SK-N-SH (cell line): ENCODE measurements at regions not wholly inside any gene's neighbourhood (a gene's known extent, or its start where the extent isn't known, plus 50 kb on each side); places are given as distances from the start of the nearest gene placed in this dataset.

Experiments used
- EP300 ChIP-seq, 2 experiments: IDR thresholded peaks; 2 replicates each; pipeline versions ENCODE4 v1.4.0 to v1.6.1; 2012; ENCODE audit warnings: borderline replicate concordance in 1 of 2, low read depth in 1 of 2, low read length in 1 of 2
- EZH2phosphoT487 ChIP-seq: fragments of 200-600 bp; sonication (generic); IDR thresholded peaks from 2 replicates; pipeline ENCODE4 v1.6.1; 2017; ENCODE audit warnings: low read depth, mixed run types, mild to moderate bottlenecking, antibody characterized with exemption, moderate library complexity, borderline replicate concordance
- NFIC ChIP-seq: IDR thresholded peaks from 2 replicates; pipeline ENCODE4 v1.4.0; 2012; ENCODE audit warnings: borderline replicate concordance
- NRF1 ChIP-seq: IDR thresholded peaks from 2 replicates; pipeline ENCODE4 v1.6.1; 2012; ENCODE audit warnings: low read depth, mild to moderate bottlenecking, low read length
- POLR2AphosphoS5 ChIP-seq: IDR thresholded peaks from 2 replicates; pipeline ENCODE4 v1.6.1; 2012; ENCODE audit warnings: low read depth, low read length
- RCOR1 ChIP-seq: fragments of 150-350 bp; IDR thresholded peaks from 2 replicates; pipeline ENCODE4 v1.6.1; 2017; ENCODE audit warnings: antibody characterized with exemption, low read length
- TEAD4 ChIP-seq: IDR thresholded peaks from 2 replicates; pipeline ENCODE4 v1.4.0; 2012; ENCODE audit warnings: mild to moderate bottlenecking, borderline replicate concordance; ENCODE audit not compliant: insufficient read depth
- TF ChIP-seq, protein P1 (sequence below): fragments of 200-600 bp; sonication (generic); IDR thresholded peaks from 2 replicates; pipeline ENCODE4 v1.6.1; 2017; ENCODE audit warnings: antibody characterized with exemption, mild to moderate bottlenecking, moderate library complexity

GRCh38 chr14:34161351-34162082, 210.6 kb upstream of the EGLN3 start:
- TF ChIP-seq NFIC (no peak), RCOR1 (no peak), TEAD4 (no peak), NRF1 (no peak), POLR2AphosphoS5 (no peak), EP300 (IDR thresholded peaks at IDR 0.05; ENCODE audit: borderline replicate concordance in 1 of 2, low read depth in 1 of 2, low read length in 1 of 2) (no peak), EZH2phosphoT487 (no peak)
- TF ChIP-seq, protein P1, sequence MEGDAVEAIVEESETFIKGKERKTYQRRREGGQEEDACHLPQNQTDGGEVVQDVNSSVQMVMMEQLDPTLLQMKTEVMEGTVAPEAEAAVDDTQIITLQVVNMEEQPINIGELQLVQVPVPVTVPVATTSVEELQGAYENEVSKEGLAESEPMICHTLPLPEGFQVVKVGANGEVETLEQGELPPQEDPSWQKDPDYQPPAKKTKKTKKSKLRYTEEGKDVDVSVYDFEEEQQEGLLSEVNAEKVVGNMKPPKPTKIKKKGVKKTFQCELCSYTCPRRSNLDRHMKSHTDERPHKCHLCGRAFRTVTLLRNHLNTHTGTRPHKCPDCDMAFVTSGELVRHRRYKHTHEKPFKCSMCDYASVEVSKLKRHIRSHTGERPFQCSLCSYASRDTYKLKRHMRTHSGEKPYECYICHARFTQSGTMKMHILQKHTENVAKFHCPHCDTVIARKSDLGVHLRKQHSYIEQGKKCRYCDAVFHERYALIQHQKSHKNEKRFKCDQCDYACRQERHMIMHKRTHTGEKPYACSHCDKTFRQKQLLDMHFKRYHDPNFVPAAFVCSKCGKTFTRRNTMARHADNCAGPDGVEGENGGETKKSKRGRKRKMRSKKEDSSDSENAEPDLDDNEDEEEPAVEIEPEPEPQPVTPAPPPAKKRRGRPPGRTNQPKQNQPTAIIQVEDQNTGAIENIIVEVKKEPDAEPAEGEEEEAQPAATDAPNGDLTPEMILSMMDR, result no peak
